Esophagus (tissue), 2 donors: ENCODE measurements at regions not wholly inside any gene's neighbourhood (a gene's known extent, or its start where the extent isn't known, plus 50 kb on each side); places are given as distances from the start of the nearest gene placed in this dataset.

ENCODE experiments used
- H3K27ac ChIP-seq, 2 donors: one replicate each; pipeline ENCODE4 v1.5.1; 2013; ENCODE audit warnings: low read depth in 2 of 2, mild to moderate bottlenecking in 2 of 2, inconsistent platforms in 1 of 2, low read length in 1 of 2, moderate library complexity in 1 of 2
- H3K27me3 ChIP-seq, 2 donors: one replicate each; pipeline ENCODE4 v1.6.1; 2013; ENCODE audit warnings: low read length in 2 of 2, control low read depth in 1 of 2, mild to moderate bottlenecking in 1 of 2; ENCODE audit not compliant: insufficient read depth in 2 of 2, control insufficient read depth in 1 of 2
- H3K36me3 ChIP-seq, 2 donors: one replicate each; pipeline ENCODE4 v1.6.1; 2013; ENCODE audit warnings: low read length in 1 of 2; ENCODE audit not compliant: control insufficient read depth in 2 of 2, insufficient read depth in 2 of 2
- H3K4me1 ChIP-seq, 2 donors: one replicate each; pipeline ENCODE4 v1.6.1; 2013; ENCODE audit warnings: low read length in 1 of 2; ENCODE audit not compliant: control insufficient read depth in 2 of 2, insufficient read depth in 2 of 2
- H3K4me3 ChIP-seq, 2 donors: one replicate each; pipeline ENCODE4 v1.5.1; 2013; ENCODE audit warnings: low read length in 2 of 2, mild to moderate bottlenecking in 2 of 2, low read depth in 1 of 2, moderate library complexity in 1 of 2
- H3K9me3 ChIP-seq, 2 donors: one replicate each; pipeline ENCODE4 v1.6.1; 2013; ENCODE audit warnings: mild to moderate bottlenecking in 2 of 2, low read depth in 1 of 2, low read length in 1 of 2, moderate library complexity in 1 of 2; ENCODE audit not compliant: control insufficient read depth in 2 of 2, insufficient read depth in 1 of 2
- WGBS, 2 donors: extraction: QIAGEN DNeasy Blood & Tissue Kit; methylation state at CpG; one replicate each; pipeline ENCODE4 v1.1.7; 2013; 5-methylcytosine and 5-hydroxymethylcytosine counted together
- donor health status: healthy with polysubstance abuse.
- donor health status: Bipolar disorder and iron deficiency.

DNA sequence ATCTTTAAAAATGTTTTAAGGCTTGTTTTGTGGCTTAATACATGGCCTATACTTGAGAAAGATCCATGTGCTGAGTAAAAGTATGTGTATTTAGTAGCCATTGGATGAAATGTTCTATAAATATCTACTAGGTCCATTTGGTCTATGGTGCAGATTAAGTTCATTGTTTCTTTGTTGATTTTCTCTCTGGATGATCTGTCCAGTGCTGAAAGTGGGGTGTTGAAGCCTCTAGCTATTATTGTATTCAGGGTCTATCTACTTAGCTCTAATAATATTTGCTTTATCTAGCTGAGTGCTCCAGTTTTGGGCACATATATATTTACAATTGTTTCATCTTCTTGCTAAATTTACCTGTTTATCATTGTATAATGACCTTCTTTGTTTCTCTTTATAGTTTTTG is 272.2 kb upstream of the NR4A3 start:
- Histone ChIP-seq H3K4me3 (no peak overlapping the region), H3K27me3 (no peaks in the 10 kb centered on the region), H3K4me1 (no peaks in the 10 kb centered on the region), H3K9me3 (no peaks in the 10 kb centered on the region), H3K36me3 (no peaks in the 10 kb centered on the region), H3K27ac (no peak overlapping the region)

GRCh38 chr9:99555792-99556191 is 265.9 kb upstream of the NR4A3 start:
- Histone ChIP-seq H3K36me3 (no peaks in the 10 kb centered on the region), H3K27me3 (no peaks in the 10 kb centered on the region), H3K4me1 (no peaks in the 10 kb centered on the region), H3K27ac (no peak overlapping the region), H3K9me3 (no peaks in the 10 kb centered on the region), H3K4me3 (no peak overlapping the region)
- 64 to 65% methylated on average over 4 of the region's 4 CpGs for WGBS, 2 donors

DNA sequence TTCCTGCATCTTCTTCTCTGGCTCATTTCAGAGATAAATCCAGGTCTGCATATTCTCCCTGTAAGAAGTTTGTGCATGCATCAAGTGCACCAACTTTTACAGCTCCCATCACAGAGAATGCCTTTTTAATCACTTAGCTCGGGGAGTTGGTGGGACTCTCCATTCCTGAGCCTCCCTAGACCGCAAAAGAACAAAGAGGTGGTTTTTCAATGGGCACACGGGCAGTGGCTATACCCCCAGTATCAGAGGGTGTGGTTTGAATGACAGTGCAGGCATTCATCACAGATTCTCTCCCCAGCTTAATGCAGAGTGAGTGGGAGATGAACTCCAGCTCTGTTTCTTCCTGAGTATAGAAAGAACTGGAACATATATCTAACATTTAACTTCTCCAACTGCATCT is 264.7 kb upstream of the NR4A3 start:
- no peaks in the 10 kb centered on the region for H3K4me1 ChIP-seq
- no peaks in the 10 kb centered on the region for H3K27me3 ChIP-seq
- WGBS, 2 donors: 72 to 79% methylated on average over 3 of the region's 3 CpGs
- H3K27ac ChIP-seq: no peak overlapping the region
- no peak overlapping the region for H3K4me3 ChIP-seq
- no peaks in the 10 kb centered on the region for H3K36me3 ChIP-seq
- no peaks in the 10 kb centered on the region for H3K9me3 ChIP-seq

- H3K4me3 ChIP-seq: no peak overlapping the region
- 73 to 74% methylated on average over 2 of the region's 2 CpGs for WGBS, 2 donors
- no peaks in the 10 kb centered on the region for H3K27me3 ChIP-seq
- no peak overlapping the region for H3K27ac ChIP-seq
- no peaks in the 10 kb centered on the region for H3K36me3 ChIP-seq
- H3K9me3 ChIP-seq: no peaks in the 10 kb centered on the region
- H3K4me1 ChIP-seq: no peaks in the 10 kb centered on the region
These were observed 263.9 kb upstream of the NR4A3 start for GRCh38 chr9:99557816-99558215.

- 48 to 63% methylated on average over 1 of the region's 1 CpG for WGBS, 2 donors
- Histone ChIP-seq H3K4me3 (no peak overlapping the region), H3K27ac (no peak overlapping the region), H3K36me3 (no peaks in the 10 kb centered on the region), H3K4me1 (no peaks in the 10 kb centered on the region), H3K27me3 (no peaks in the 10 kb centered on the region), H3K9me3 (no peaks in the 10 kb centered on the region)
These were observed 261.9 kb upstream of the NR4A3 start for GRCh38 chr9:99559776-99560175.

DNA sequence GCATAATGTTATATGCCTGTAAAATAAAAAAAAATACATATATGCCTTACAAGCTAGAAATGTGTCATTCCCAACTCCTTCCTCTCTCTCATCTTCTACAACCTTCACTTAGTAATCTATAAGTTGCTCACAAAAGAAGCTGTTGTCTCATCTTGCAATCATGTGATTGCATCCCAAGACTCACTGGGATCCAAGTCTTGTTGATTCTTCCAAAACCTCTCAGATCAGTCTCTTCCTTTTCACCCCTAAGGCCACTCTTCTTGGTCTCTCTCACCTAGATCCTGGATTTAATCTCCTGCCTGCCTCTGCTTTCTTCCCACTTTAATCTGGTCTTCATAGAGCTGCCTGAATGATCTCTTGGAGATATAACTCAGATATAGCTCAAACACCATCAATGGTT is 261.1 kb upstream of the NR4A3 start:
- Histone ChIP-seq H3K27me3 (no peaks in the 10 kb centered on the region), H3K4me1 (no peaks in the 10 kb centered on the region), H3K36me3 (no peaks in the 10 kb centered on the region), H3K27ac (no peak overlapping the region), H3K9me3 (no peaks in the 10 kb centered on the region), H3K4me3 (no peak overlapping the region)

DNA sequence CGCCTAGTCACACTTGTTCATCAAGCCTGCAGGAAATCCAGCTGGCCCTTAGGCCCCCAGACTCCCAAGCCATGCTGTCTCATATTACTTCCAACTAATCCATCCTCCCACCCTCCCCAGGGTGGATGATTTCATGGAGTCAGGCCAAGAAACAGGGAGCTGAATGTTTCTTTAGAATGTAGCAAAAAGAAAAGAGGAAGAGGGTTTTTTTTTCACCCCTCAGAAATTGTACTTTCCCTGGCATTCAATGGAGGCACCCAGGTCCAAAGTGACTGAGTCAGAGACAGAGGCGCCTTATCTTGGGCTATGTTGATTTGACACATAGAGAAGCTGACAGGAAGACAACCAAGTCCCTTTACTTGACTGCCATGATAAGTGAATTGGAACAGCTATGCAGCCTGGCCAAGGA is 260.2 kb upstream of the NR4A3 start:
- WGBS, 2 donors: 89 to 91% methylated on average over 2 of the region's 2 CpGs
- Histone ChIP-seq H3K4me3 (no peak overlapping the region), H3K9me3 (no peaks in the 10 kb centered on the region), H3K27ac (no peak overlapping the region), H3K27me3 (no peaks in the 10 kb centered on the region), H3K36me3 (no peaks in the 10 kb centered on the region), H3K4me1 (no peaks in the 10 kb centered on the region)

DNA sequence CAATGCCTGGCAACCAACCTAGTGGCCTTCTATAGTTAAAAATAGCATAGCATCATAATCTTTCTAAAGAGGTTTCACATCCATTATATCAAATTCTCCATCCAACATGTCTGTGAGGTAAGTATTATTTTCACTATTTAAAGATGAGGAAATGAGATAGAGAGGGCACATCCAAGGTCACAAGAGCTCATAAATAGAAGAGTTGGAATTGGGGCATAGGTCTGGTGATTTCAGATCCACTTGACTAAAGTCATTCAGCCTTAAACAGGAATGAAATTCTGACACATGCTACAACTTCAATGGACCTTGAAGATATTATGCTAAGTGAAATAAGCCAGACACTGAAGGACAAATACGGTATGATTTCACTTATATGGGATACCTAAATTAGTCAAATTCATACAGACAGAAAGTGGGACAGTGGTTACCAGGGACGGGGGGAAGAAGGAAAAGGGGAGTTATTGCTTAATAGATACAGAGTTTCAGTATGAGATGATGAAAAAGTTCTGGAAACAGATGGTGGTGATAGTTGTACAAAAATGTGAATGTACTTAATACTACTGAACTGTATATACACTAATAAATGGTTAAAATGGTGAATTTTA is 259.6 kb upstream of the NR4A3 start:
- Histone ChIP-seq H3K4me3 (no peak overlapping the region), H3K27ac (no peak overlapping the region), H3K36me3 (no peaks in the 10 kb centered on the region), H3K4me1 (no peaks in the 10 kb centered on the region), H3K27me3 (no peaks in the 10 kb centered on the region), H3K9me3 (no peaks in the 10 kb centered on the region)
- WGBS, 2 donors: 72 to 79% methylated on average over 2 of the region's 2 CpGs

DNA sequence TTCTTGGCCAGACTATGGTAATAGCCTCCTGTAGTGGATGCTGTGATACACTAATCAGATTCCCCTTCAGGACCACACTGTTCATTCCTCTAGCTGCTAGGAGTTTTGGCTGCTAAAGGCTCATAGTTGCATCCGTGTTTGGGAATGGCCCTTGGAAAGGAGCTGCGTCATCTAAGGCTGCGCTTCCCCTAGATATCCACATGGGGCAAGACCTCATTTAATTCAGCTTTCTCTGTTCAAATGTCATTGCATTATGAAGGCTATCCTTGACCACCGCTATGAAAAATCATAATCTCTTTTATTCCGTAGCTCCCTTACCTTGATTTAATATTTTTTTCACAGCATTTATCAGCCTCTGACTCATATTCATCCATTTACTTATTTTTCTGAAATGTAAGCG is 258.3 kb upstream of the NR4A3 start:
- Histone ChIP-seq H3K4me1 (no peaks in the 10 kb centered on the region), H3K4me3 (no peak overlapping the region), H3K27me3 (no peaks in the 10 kb centered on the region), H3K27ac (no peak overlapping the region), H3K36me3 (no peaks in the 10 kb centered on the region), H3K9me3 (no peaks in the 10 kb centered on the region)
- WGBS, 2 donors: 87 to 90% methylated on average over 6 of the region's 6 CpGs

DNA sequence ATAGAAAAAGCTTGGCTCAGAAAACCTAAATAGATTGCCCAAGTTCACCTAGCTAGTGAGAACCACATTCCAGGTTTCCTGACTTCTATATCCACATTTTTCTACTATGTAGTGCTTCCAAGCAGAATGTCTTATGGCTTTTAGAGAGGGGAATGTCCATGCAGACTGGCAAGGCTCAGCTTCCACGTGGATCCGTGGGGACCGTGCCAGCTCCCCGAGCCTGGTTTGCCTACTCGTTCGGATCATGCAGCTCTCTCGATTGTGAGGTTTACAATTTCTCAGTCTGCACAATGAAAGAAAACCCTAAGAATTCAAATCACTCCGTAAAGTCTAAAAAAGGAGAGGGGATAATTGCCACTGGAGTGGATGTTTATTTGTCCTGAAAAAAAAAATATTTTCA is 256.5 kb upstream of the NR4A3 start:
- Histone ChIP-seq H3K27me3 (no peaks in the 10 kb centered on the region), H3K9me3 (no peaks in the 10 kb centered on the region), H3K4me1 (no peaks in the 10 kb centered on the region), H3K27ac (no peak overlapping the region), H3K4me3 (no peak overlapping the region), H3K36me3 (no peaks in the 10 kb centered on the region)
- WGBS, 2 donors: 67 to 81% methylated on average over 8 of the region's 8 CpGs
